HCT116 (cell line): ENCODE measurements at regions not wholly inside any gene's neighbourhood (a gene's known extent, or its start where the extent isn't known, plus 50 kb on each side); places are given as distances from the start of the nearest gene placed in this dataset.

Source experiments
- ATAC-seq: fragments of 200-7000 bp; cut with Tn5 transposase; 2 replicates; pipeline ENCODE4 v1.9.1; 2020; ENCODE audit warnings: mild to moderate bottlenecking, moderate library complexity
- BruUV-seq: library from RNA; stranded (reverse); fragments of 400-500 nt; replicated peaks from 2 replicates; lab custom pipeline; 2021; lab: Mats Ljungman, UMichigan
- CTCF ChIA-PET: fragments of 300-600 bp; sonication (Branson Sonifier 250); formaldehyde crosslinking; loops from one replicate; lab custom pipeline; 2021; ENCODE audit warnings: antibody characterized with exemption; lab: Charles Lee
- POLR2A ChIA-PET: fragments of 300-600, 350-600 bp; sonication (Branson Sonifier 250); formaldehyde crosslinking; loops from one replicate; lab custom pipeline; 2021; ENCODE audit warnings: antibody characterized with exemption; lab: Charles Lee
- RAD21 ChIA-PET, 2 experiments: fragments of 300-600 bp; sonication (Branson Sonifier 250); formaldehyde crosslinking; loops; one replicate each; lab custom pipeline; 2023; ENCODE audit warnings: low total read pairs in 2 of 2; ENCODE audit not compliant: uncharacterized antibody in 2 of 2, unreplicated experiment in 2 of 2, low non-redundant PET in 1 of 2; lab: Charles Lee
- DNase-seq: peaks from one replicate; pipeline ENCODE4 v3.0.0-alpha.2; 2010; ENCODE audit warnings: low read depth, low spot score
- H2AFZ ChIP-seq: fragments of 200-600 bp; shearing (Covaris generic), sonication (generic); 2 replicates; pipeline ENCODE4 v1.6.1; 2017; ENCODE audit warnings: low read depth, mixed run types, mixed read lengths, antibody characterized with exemption, low read length; ENCODE audit not compliant: poor library complexity, severe bottlenecking
- H3K27ac ChIP-seq: 2 replicates; pipeline ENCODE4 v1.5.1; 2012; ENCODE audit warnings: low read depth, low read length
- H3K27me3 ChIP-seq: fragments of 200-600 bp; sonication (generic); 2 replicates; pipeline ENCODE4 v1.6.1; 2016; ENCODE audit warnings: mixed run types, low read length, mixed read lengths; ENCODE audit not compliant: insufficient read depth
- H3K36me3 ChIP-seq, 2 experiments: fragments of 200-500 bp in 1 of 2; fragments of 200-600 bp in 1 of 2; sonication (Bioruptor generic) in 1 of 2; sonication (generic) in 1 of 2; 2 replicates each; pipeline versions ENCODE4 v1.5.1 to v1.6.1; 2014 to 2016; ENCODE audit warnings: low read length in 2 of 2, inconsistent platforms in 1 of 2, mixed read lengths in 1 of 2, mixed run types in 1 of 2; ENCODE audit not compliant: insufficient read depth in 2 of 2, control insufficient read depth in 1 of 2
- H3K4me1 ChIP-seq, 2 experiments: fragments of 200-600 bp in 1 of 2; sonication (generic) in 1 of 2; 2 replicates each; pipeline versions ENCODE4 v1.5.1 to v1.6.1; 2012 to 2017; ENCODE audit warnings: low read length in 2 of 2, inconsistent platforms in 1 of 2, mild to moderate bottlenecking in 1 of 2, mixed read lengths in 1 of 2, mixed run types in 1 of 2, moderate library complexity in 1 of 2; ENCODE audit not compliant: insufficient read depth in 2 of 2, control insufficient read depth in 1 of 2
- H3K4me2 ChIP-seq: fragments of 200-600 bp; sonication (generic); 2 replicates; pipeline ENCODE4 v1.6.1; 2017; ENCODE audit warnings: mixed run types, low read length, mixed read lengths
- H3K4me3 ChIP-seq, 2 experiments: fragments of 200-600 bp in 1 of 2; sonication (generic) in 1 of 2; replicated peaks in 1 of 2; 2 replicates each; pipeline ENCODE4 v1.5.1; 2011 to 2016; ENCODE audit warnings: low read length in 2 of 2, control low read depth in 1 of 2, low read depth in 1 of 2, mild to moderate bottlenecking in 1 of 2, mixed read lengths in 1 of 2, mixed run types in 1 of 2
- H3K79me2 ChIP-seq: fragments of 200-600 bp; sonication (generic); 2 replicates; pipeline ENCODE4 v1.6.1; 2017; ENCODE audit warnings: mild to moderate bottlenecking, mixed run types, low read length, moderate library complexity, mixed read lengths; ENCODE audit not compliant: insufficient read depth
- H3K9ac ChIP-seq: fragments of 200-600 bp; sonication (generic); 2 replicates; pipeline ENCODE4 v1.6.1; 2016; ENCODE audit warnings: low read length, mixed read lengths
- H3K9me2 ChIP-seq: fragments of 200-600 bp; sonication (generic), shearing (Covaris generic); 2 replicates; pipeline ENCODE4 v1.6.1; 2017; ENCODE audit warnings: mixed run types, mild to moderate bottlenecking, moderate library complexity; ENCODE audit not compliant: insufficient read depth
- H3K9me3 ChIP-seq, 2 experiments: fragments of 200-500 bp in 1 of 2; fragments of 200-600 bp in 1 of 2; sonication (Bioruptor generic) in 1 of 2; sonication (generic) in 1 of 2; 2 replicates each; pipeline ENCODE4 v1.6.1; 2014 to 2017; ENCODE audit warnings: low read length in 2 of 2, mixed read lengths in 2 of 2, inconsistent platforms in 1 of 2, low read depth in 1 of 2, mild to moderate bottlenecking in 1 of 2, mixed run types in 1 of 2, moderate library complexity in 1 of 2; ENCODE audit not compliant: control insufficient read depth in 1 of 2, insufficient read depth in 1 of 2
- H4K20me1 ChIP-seq: fragments of 200-600 bp; sonication (generic), shearing (Covaris generic); 2 replicates; pipeline ENCODE4 v1.6.1; 2017; ENCODE audit warnings: mixed run types, mild to moderate bottlenecking, moderate library complexity; ENCODE audit not compliant: insufficient read depth
- CEBPB ChIP-seq: IDR thresholded peaks from 2 replicates; pipeline ENCODE4 v1.6.1; 2012; ENCODE audit warnings: low read depth
- EGR1 ChIP-seq: IDR thresholded peaks from 2 replicates; pipeline ENCODE4 v1.6.1; 2012; ENCODE audit warnings: low read depth
- EZH2 ChIP-seq: fragments of 200-600 bp; sonication (generic); IDR thresholded peaks from 2 replicates; pipeline ENCODE4 v1.6.1; 2017; ENCODE audit warnings: antibody characterized with exemption, mixed run types
- EZH2phosphoT487 ChIP-seq: fragments of 200-600 bp; IDR thresholded peaks from 2 replicates; pipeline ENCODE4 v1.6.1; 2018; ENCODE audit warnings: antibody characterized with exemption, borderline replicate concordance
- FOSL1 ChIP-seq: IDR thresholded peaks from 2 replicates; pipeline ENCODE4 v1.6.1; 2012; ENCODE audit warnings: low read depth
- POLR2AphosphoS5 ChIP-seq: IDR thresholded peaks from 2 replicates; pipeline ENCODE4 v1.6.1; 2011; ENCODE audit warnings: mild to moderate bottlenecking, low read depth, low read length, moderate library complexity
- RAD21 ChIP-seq: IDR thresholded peaks from 2 replicates; pipeline ENCODE4 v1.6.1; 2012; ENCODE audit warnings: low read depth, mild to moderate bottlenecking
- SIN3A ChIP-seq: IDR thresholded peaks from 2 replicates; pipeline ENCODE4 v1.6.1; 2012; ENCODE audit warnings: low read depth
- SP1 ChIP-seq: IDR thresholded peaks from 2 replicates; pipeline ENCODE4 v1.6.1; 2012; ENCODE audit warnings: low read depth
- SRF ChIP-seq: IDR thresholded peaks from 2 replicates; pipeline ENCODE4 v1.6.1; 2012; ENCODE audit warnings: low read depth
- TCF7L2 ChIP-seq: IDR thresholded peaks from 2 replicates; pipeline ENCODE4 v1.7.0; 2011; ENCODE audit warnings: borderline replicate concordance, inconsistent platforms; ENCODE audit not compliant: insufficient read depth, insufficient read length; ENCODE audit errors: extremely low read depth
- YY1 ChIP-seq: IDR thresholded peaks from 2 replicates; pipeline ENCODE4 v1.6.1; 2011; ENCODE audit warnings: low read length, low read depth, moderate library complexity, mild to moderate bottlenecking; ENCODE audit not compliant: insufficient replicate concordance; ENCODE audit errors: extremely low read depth
- ZFX ChIP-seq: fragments of 450-650 bp; IDR thresholded peaks from 2 replicates; pipeline ENCODE4 v1.6.1; 2017
- intact Hi-C: fragments of 100-400 bp; cut with micrococcal nuclease; formaldehyde crosslinking; loops from 2 replicates; pipeline ENCODE4 v1.10.0; 2022
- TF ChIP-seq, protein P1 (sequence below): IDR thresholded peaks from 2 replicates; pipeline ENCODE4 v1.6.1; 2011; ENCODE audit warnings: mild to moderate bottlenecking, low read length, moderate library complexity; ENCODE audit not compliant: insufficient replicate concordance; ENCODE audit errors: extremely low read depth
- TF ChIP-seq, protein P2 (sequence below): IDR thresholded peaks from 2 replicates; pipeline ENCODE4 v1.6.1; 2012; ENCODE audit warnings: low read depth
- TF ChIP-seq, protein P3 (sequence below): IDR thresholded peaks from 2 replicates; pipeline ENCODE4 v1.6.1; 2012
- TF ChIP-seq, protein P4 (sequence below): IDR thresholded peaks from 2 replicates; pipeline ENCODE4 v1.6.1; 2012

DNA sequence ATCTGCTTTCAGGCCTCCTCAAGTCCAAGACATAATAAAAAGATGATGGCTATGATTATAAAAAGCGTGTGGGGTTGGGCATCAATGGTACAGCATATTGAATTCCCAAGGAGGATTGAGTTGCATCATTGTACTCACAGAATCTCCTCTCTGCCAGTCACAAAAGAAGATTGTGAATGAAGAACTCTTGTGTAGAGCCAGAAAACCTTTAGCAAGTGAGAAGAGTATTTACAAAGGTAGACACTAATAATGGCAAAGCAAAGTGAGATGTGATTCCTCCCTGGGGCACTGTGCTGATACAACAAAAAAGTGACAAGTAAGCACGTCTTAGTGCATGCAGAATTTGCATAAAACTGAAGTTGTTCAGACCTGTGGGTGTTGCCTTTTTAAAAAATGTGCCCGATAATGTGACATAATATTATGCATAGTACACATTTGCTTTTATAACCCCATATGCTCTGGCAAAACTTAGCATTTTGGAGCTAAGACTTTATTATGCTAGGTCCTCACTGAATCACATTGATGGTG lies 291.2 kb upstream of the TBC1D5 start:
- RAD21 ChIA-PET, result no interaction called here
- CTCF ChIA-PET, result no interaction called here
- no peak overlapping the region for H2AFZ ChIP-seq
- H4K20me1 ChIP-seq, result no peaks in the 10 kb centered on the region
- BruUV-seq, result no TSS peak
- no peak for ATAC-seq
- H3K79me2 ChIP-seq, result no peaks in the 10 kb centered on the region
- H3K9ac ChIP-seq, result no peak overlapping the region
- H3K4me3 ChIP-seq, result no peak overlapping the region
- no peak overlapping the region for H3K4me2 ChIP-seq
- no peaks in the 10 kb centered on the region for H3K36me3 ChIP-seq
- intact Hi-C loops, result no loop called here
- DNase-seq, result no peak
- H3K9me2 ChIP-seq, result no peaks in the 10 kb centered on the region
- TF ChIP-seq YY1, result no peak
- TF ChIP-seq, protein P1, sequence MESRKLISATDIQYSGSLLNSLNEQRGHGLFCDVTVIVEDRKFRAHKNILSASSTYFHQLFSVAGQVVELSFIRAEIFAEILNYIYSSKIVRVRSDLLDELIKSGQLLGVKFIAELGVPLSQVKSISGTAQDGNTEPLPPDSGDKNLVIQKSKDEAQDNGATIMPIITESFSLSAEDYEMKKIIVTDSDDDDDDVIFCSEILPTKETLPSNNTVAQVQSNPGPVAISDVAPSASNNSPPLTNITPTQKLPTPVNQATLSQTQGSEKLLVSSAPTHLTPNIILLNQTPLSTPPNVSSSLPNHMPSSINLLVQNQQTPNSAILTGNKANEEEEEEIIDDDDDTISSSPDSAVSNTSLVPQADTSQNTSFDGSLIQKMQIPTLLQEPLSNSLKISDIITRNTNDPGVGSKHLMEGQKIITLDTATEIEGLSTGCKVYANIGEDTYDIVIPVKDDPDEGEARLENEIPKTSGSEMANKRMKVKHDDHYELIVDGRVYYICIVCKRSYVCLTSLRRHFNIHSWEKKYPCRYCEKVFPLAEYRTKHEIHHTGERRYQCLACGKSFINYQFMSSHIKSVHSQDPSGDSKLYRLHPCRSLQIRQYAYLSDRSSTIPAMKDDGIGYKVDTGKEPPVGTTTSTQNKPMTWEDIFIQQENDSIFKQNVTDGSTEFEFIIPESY, result no peak
- TF ChIP-seq SIN3A, result no peak
- TF ChIP-seq, protein P2, sequence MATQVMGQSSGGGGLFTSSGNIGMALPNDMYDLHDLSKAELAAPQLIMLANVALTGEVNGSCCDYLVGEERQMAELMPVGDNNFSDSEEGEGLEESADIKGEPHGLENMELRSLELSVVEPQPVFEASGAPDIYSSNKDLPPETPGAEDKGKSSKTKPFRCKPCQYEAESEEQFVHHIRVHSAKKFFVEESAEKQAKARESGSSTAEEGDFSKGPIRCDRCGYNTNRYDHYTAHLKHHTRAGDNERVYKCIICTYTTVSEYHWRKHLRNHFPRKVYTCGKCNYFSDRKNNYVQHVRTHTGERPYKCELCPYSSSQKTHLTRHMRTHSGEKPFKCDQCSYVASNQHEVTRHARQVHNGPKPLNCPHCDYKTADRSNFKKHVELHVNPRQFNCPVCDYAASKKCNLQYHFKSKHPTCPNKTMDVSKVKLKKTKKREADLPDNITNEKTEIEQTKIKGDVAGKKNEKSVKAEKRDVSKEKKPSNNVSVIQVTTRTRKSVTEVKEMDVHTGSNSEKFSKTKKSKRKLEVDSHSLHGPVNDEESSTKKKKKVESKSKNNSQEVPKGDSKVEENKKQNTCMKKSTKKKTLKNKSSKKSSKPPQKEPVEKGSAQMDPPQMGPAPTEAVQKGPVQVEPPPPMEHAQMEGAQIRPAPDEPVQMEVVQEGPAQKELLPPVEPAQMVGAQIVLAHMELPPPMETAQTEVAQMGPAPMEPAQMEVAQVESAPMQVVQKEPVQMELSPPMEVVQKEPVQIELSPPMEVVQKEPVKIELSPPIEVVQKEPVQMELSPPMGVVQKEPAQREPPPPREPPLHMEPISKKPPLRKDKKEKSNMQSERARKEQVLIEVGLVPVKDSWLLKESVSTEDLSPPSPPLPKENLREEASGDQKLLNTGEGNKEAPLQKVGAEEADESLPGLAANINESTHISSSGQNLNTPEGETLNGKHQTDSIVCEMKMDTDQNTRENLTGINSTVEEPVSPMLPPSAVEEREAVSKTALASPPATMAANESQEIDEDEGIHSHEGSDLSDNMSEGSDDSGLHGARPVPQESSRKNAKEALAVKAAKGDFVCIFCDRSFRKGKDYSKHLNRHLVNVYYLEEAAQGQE, result no peak
- no peak for TF ChIP-seq RAD21
- TF ChIP-seq, protein P3, sequence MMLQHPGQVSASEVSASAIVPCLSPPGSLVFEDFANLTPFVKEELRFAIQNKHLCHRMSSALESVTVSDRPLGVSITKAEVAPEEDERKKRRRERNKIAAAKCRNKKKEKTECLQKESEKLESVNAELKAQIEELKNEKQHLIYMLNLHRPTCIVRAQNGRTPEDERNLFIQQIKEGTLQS, result no peak
- TF ChIP-seq POLR2AphosphoS5, result no peak
- no peak for TF ChIP-seq EZH2
- no peak for TF ChIP-seq EZH2phosphoT487
- TF ChIP-seq FOSL1, result no peak
- no peak for TF ChIP-seq SRF
- no peak for TF ChIP-seq TCF7L2
- TF ChIP-seq, protein P4, sequence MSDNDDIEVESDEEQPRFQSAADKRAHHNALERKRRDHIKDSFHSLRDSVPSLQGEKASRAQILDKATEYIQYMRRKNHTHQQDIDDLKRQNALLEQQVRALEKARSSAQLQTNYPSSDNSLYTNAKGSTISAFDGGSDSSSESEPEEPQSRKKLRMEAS, result no peak
- TF ChIP-seq ZFX, result no peak
- TF ChIP-seq SP1, result no peak
- no peak for TF ChIP-seq CEBPB
- TF ChIP-seq EGR1, result no peak
- TF ChIP-seq, all 23 proteins: peak for 0
- no peaks in the 10 kb centered on the region for H3K9me3 ChIP-seq
- no peaks in the 10 kb centered on the region for H3K27me3 ChIP-seq
- no peak overlapping the region for H3K27ac ChIP-seq
- POLR2A ChIA-PET, result no interaction called here
- H3K4me1 ChIP-seq, result no peaks in the 10 kb centered on the region
